ENCODE measurements at regions not wholly inside any gene's neighbourhood (a gene's known extent, or its start where the extent isn't known, plus 50 kb on each side); places are given as distances from the start of the nearest gene placed in this dataset.

- H3K9me2 ChIP-seq (replicated peaks; ENCODE audit: low read depth, low read length) = no peaks in the 10 kb centered on the region
- no peaks in the 10 kb centered on the region for H3K27me3 ChIP-seq (ENCODE audit: insufficient read depth, low read length, poor library complexity, severe bottlenecking)
- no peaks in the 10 kb centered on the region for H3K36me3 ChIP-seq (ENCODE audit: insufficient read depth, low read length)
- no peaks in the 10 kb centered on the region for H4K20me1 ChIP-seq (ENCODE audit: insufficient read depth, low read length, poor library complexity, severe bottlenecking)
- H3K4me3 ChIP-seq (ENCODE audit: low read length, poor library complexity, severe bottlenecking) = no peak overlapping the region
- H2AFZ ChIP-seq (ENCODE audit: low read length) = no peak overlapping the region
- peaks cover 3% of the 10 kb centered on the region; the same call in 1 of the 2 replicates for H3K9me3 ChIP-seq (ENCODE audit: insufficient read depth, low read depth, low read length)
- peaks cover 14% of the 10 kb centered on the region for H3K4me1 ChIP-seq (ENCODE audit: insufficient read depth, low read length, poor library complexity, severe bottlenecking)
- no peak overlapping the region for H3K4me2 ChIP-seq (ENCODE audit: low read depth, low read length, poor library complexity, severe bottlenecking)
- H3K9ac ChIP-seq (ENCODE audit: low read depth, low read length, poor library complexity, severe bottlenecking) = no peak overlapping the region
- H3K79me2 ChIP-seq (ENCODE audit: insufficient read depth, low read length) = no peaks in the 10 kb centered on the region
- no peaks in the 10 kb centered on the region for H3F3A ChIP-seq (ENCODE audit: low read depth)
- no peak for TF ChIP-seq CTCF (conservative IDR thresholded peaks at IDR 0.05; ENCODE audit: low read length)
- TF ChIP-seq EZH2phosphoT487 (IDR thresholded peaks at IDR 0.05; ENCODE audit: borderline replicate concordance) = no peak
Observed at GRCh38 chr2:8255448-8255800, 426.4 kb upstream of the ID2 start.

- Histone ChIP-seq H3K9me3 (ENCODE audit: insufficient read depth, low read depth, low read length) (no peaks in the 10 kb centered on the region), H3K4me3 (ENCODE audit: low read length, poor library complexity, severe bottlenecking) (no peak overlapping the region), H3K9me2 (replicated peaks; ENCODE audit: low read depth, low read length) (no peaks in the 10 kb centered on the region), H3K4me2 (ENCODE audit: low read depth, low read length, poor library complexity, severe bottlenecking) (no peak overlapping the region), H2AFZ (ENCODE audit: low read length) (no peak overlapping the region), H3F3A (ENCODE audit: low read depth) (no peaks in the 10 kb centered on the region), H3K27me3 (ENCODE audit: insufficient read depth, low read length, poor library complexity, severe bottlenecking) (no peaks in the 10 kb centered on the region), H3K9ac (ENCODE audit: low read depth, low read length, poor library complexity, severe bottlenecking) (no peak overlapping the region), H3K4me1 (ENCODE audit: insufficient read depth, low read length, poor library complexity, severe bottlenecking) (peaks cover 14% of the 10 kb centered on the region), H3K36me3 (ENCODE audit: insufficient read depth, low read length) (no peaks in the 10 kb centered on the region), H3K79me2 (ENCODE audit: insufficient read depth, low read length) (no peaks in the 10 kb centered on the region), H4K20me1 (ENCODE audit: insufficient read depth, low read length, poor library complexity, severe bottlenecking) (no peaks in the 10 kb centered on the region)
- no peak for TF ChIP-seq EZH2phosphoT487 (IDR thresholded peaks at IDR 0.05; ENCODE audit: borderline replicate concordance)
- no peak for TF ChIP-seq CTCF (conservative IDR thresholded peaks at IDR 0.05; ENCODE audit: low read length)
Observed at GRCh38 chr2:8256905-8257304, 425.0 kb upstream of the ID2 start.

- H3K4me2 ChIP-seq (ENCODE audit: low read depth, low read length, poor library complexity, severe bottlenecking) = no peak overlapping the region
- H3K9ac ChIP-seq (ENCODE audit: low read depth, low read length, poor library complexity, severe bottlenecking) = no peak overlapping the region
- H3K79me2 ChIP-seq (ENCODE audit: insufficient read depth, low read length) = no peaks in the 10 kb centered on the region
- no peaks in the 10 kb centered on the region for H3K36me3 ChIP-seq (ENCODE audit: insufficient read depth, low read length)
- H3K27me3 ChIP-seq (ENCODE audit: insufficient read depth, low read length, poor library complexity, severe bottlenecking) = no peaks in the 10 kb centered on the region
- no peaks in the 10 kb centered on the region for H4K20me1 ChIP-seq (ENCODE audit: insufficient read depth, low read length, poor library complexity, severe bottlenecking)
- H3K4me1 ChIP-seq (ENCODE audit: insufficient read depth, low read length, poor library complexity, severe bottlenecking) = peaks cover 14% of the 10 kb centered on the region
- H3K9me2 ChIP-seq (replicated peaks; ENCODE audit: low read depth, low read length) = no peaks in the 10 kb centered on the region
- no peak overlapping the region for H2AFZ ChIP-seq (ENCODE audit: low read length)
- no peak for TF ChIP-seq CTCF (conservative IDR thresholded peaks at IDR 0.05; ENCODE audit: low read length)
- TF ChIP-seq EZH2phosphoT487 (IDR thresholded peaks at IDR 0.05; ENCODE audit: borderline replicate concordance) = no peak
- H3F3A ChIP-seq (ENCODE audit: low read depth) = no peaks in the 10 kb centered on the region
- H3K4me3 ChIP-seq (ENCODE audit: low read length, poor library complexity, severe bottlenecking) = no peak overlapping the region
- H3K9me3 ChIP-seq (ENCODE audit: insufficient read depth, low read depth, low read length) = no peaks in the 10 kb centered on the region
Observed at GRCh38 chr2:8257502-8257901, 424.4 kb upstream of the ID2 start.

Data from Loucy (cell line).